ENCODE measurements at regions not wholly inside any gene's neighbourhood (a gene's known extent, or its start where the extent isn't known, plus 50 kb on each side); places are given as distances from the start of the nearest gene placed in this dataset.

DNA sequence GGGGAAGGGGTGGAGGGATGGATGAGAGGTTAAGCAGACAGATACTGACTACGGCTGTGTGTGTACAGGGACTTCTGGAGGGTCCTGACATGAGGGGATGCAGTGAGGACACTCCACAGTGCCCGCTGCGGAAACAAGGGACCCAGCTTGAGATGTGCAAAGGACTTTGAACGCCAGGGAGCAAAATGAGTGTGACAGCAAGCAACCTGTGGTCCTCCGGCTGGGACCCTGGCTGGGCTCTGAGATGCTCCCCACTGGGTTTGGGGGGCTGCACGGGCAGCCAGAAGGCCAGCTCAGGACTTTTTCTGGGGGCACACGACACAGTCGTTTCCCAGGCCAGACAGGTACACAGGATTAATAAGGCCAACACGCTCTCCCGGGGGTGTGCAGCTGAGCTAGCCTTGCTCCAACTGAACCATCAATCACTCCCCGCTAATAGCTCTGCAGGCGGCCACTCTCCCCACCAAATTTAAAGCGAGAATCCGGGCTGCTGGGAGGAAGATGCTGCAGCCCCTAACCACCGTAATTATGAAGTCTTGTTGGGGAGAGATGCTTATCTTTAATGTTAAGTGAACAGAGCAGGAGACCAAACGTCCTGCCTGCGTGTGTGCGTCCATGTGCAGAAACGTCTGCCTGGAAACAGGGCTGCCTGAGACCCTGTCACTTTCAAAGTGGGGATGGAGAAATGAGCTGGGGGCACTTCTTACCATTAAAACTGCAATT is 51.6 kb upstream of the DLK1 start:
- no peak for DNase-seq (ENCODE audit: low spot score)

DNA sequence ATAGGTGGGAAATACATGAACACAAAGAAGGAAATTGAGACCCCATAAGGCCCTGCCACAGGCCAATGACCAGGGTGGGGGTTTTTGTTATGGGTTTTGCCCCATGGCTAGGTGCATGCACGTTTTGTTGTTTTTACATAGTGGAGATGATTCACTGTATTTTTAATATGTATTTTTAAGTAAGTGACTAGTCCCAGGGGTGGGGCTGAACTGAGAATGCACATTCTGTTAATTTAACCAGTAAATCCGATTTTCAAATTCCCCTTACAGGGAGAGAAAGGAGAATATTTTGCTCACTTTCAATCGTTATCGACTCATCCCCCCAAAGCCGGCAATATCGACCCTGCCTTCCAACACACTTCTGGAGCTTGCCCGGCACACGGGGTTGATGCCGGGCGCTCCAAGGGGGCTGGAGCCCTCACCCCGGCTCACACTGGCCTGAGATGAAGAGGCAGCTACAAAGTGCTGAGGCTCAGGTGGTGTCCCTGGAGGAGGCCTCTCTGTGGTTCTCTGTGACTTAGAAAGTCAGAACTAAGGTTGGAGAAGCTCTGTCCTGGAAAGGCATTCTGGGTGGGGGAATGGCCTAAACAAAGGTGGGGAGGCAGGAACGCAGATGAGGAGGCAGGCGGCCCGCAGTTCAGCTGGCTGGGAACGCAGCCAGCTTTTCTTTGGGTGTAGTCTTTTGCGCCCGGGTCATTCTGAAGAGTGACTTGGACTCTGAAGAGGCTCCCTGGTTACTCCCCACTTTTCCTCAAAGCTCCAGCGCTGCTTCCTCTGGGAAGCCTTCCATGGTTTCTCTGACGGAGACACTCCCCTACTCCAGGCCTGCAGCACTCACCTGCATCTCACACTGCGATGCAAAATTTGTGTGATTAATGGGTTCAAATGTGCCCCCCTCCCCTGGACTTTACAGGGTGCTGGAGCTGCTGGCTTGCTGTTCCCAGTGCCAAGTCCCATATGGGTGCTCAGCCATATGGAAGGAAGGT is 50.7 kb upstream of the DLK1 start:
- no peak for DNase-seq (ENCODE audit: low spot score)

All from D341Med (cell line).